K562 (cell line): ENCODE measurements at regions not wholly inside any gene's neighbourhood (a gene's known extent, or its start where the extent isn't known, plus 50 kb on each side); places are given as distances from the start of the nearest gene placed in this dataset.

Source experiments
- EP300 ChIP-seq: IDR thresholded peaks from 2 replicates; pipeline ENCODE4 v1.6.1; 2012; ENCODE audit warnings: low read length, improper control_type of control experiment
- MIER1 ChIP-seq: fragments of 450-650 bp; IDR thresholded peaks from 2 replicates; pipeline ENCODE4 v1.6.1; 2016; ENCODE audit warnings: antibody characterized with exemption, mild to moderate bottlenecking, low read depth
- RAD21 ChIP-seq, 2 experiments: fragments of 250-450 bp in 1 of 2; fragments of 450-650 bp in 1 of 2; sonication (Bioruptor Pico) in 1 of 2; formaldehyde crosslinking in 1 of 2; IDR thresholded peaks in 1 of 2; conservative IDR thresholded peaks in 1 of 2; 2 replicates each; pipeline versions ENCODE4 v1.4.0 to v1.8.0; 2020 to 2022; ENCODE audit warnings: mild to moderate bottlenecking in 2 of 2, moderate library complexity in 1 of 2
- TF ChIP-seq, protein P1 (sequence below), 3 experiments: IDR thresholded peaks in 2 of 3; conservative IDR thresholded peaks in 1 of 3; 2 replicates each; pipeline ENCODE4 v1.5.1; 2011 to 2012; ENCODE audit warnings: low read length in 3 of 3, mild to moderate bottlenecking in 3 of 3, control low read depth in 2 of 3, improper control_type of control experiment in 1 of 3, inconsistent platforms in 1 of 3, low read depth in 1 of 3, mixed read lengths in 1 of 3, moderate library complexity in 1 of 3; ENCODE audit not compliant: insufficient read depth in 2 of 3
- TF ChIP-seq, protein P2 (sequence below): fragments of 250-450 bp; sonication (Bioruptor Pico); IDR thresholded peaks from 2 replicates; pipeline ENCODE4 v1.5.0; 2021

DNA sequence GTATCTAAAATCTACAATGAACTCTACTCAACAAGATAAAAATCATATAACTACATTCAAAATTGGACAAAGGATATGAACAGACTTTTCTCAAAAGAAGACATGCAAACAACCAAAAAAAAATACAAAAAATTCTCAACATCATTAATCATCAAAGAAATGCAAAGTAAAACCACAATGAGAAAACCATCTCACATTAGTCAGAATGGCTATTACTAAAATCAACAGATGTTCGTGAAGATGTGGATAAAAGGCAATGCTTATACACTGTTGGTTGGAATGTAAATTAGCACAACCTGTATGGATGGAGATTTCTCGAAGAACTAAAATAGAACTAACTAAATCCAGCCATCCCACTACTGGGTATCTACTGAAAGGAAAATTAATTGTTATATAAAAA is 1080.8 kb downstream of the AMY1C start:
- TF ChIP-seq MIER1 = no peak
- TF ChIP-seq, protein P1, sequence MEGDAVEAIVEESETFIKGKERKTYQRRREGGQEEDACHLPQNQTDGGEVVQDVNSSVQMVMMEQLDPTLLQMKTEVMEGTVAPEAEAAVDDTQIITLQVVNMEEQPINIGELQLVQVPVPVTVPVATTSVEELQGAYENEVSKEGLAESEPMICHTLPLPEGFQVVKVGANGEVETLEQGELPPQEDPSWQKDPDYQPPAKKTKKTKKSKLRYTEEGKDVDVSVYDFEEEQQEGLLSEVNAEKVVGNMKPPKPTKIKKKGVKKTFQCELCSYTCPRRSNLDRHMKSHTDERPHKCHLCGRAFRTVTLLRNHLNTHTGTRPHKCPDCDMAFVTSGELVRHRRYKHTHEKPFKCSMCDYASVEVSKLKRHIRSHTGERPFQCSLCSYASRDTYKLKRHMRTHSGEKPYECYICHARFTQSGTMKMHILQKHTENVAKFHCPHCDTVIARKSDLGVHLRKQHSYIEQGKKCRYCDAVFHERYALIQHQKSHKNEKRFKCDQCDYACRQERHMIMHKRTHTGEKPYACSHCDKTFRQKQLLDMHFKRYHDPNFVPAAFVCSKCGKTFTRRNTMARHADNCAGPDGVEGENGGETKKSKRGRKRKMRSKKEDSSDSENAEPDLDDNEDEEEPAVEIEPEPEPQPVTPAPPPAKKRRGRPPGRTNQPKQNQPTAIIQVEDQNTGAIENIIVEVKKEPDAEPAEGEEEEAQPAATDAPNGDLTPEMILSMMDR (IDR thresholded peaks at IDR 0.05 in 2 of 3, conservative IDR thresholded peaks at IDR 0.05 in 1 of 3; ENCODE audit: insufficient read depth in 2 of 3, low read depth in 1 of 3, low read length in 3 of 3) = no peak
- TF ChIP-seq EP300 = no peak
- TF ChIP-seq, protein P2, sequence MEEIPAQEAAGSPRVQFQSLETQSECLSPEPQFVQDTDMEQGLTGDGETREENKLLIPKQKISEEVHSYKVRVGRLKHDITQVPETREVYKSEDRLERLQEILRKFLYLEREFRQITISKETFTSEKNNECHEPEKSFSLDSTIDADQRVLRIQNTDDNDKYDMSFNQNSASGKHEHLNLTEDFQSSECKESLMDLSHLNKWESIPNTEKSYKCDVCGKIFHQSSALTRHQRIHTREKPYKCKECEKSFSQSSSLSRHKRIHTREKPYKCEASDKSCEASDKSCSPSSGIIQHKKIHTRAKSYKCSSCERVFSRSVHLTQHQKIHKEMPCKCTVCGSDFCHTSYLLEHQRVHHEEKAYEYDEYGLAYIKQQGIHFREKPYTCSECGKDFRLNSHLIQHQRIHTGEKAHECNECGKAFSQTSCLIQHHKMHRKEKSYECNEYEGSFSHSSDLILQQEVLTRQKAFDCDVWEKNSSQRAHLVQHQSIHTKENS (CRISPR knock-in tag) = no peak
- TF ChIP-seq RAD21 (CRISPR knock-in tag; conservative IDR thresholded peaks at IDR 0.05 in 1 of 2, IDR thresholded peaks at IDR 0.05 in 1 of 2) = no peak
